Hematopoietic multipotent progenitor cell treated with erythropoietin and hydrocortisone succinate and interleukin-3 and kit ligand, for 6 days (in vitro differentiated cells): ENCODE measurements at regions not wholly inside any gene's neighbourhood (a gene's known extent, or its start where the extent isn't known, plus 50 kb on each side); places are given as distances from the start of the nearest gene placed in this dataset.

ENCODE experiments used
- DNase-seq: peaks from one replicate; pipeline ENCODE4 v3.0.0-alpha.2; 2015

GRCh38 chr21:36532769-36533467 lies 53.0 kb upstream of the CLDN14 start:
- no peak for DNase-seq

- no peak for DNase-seq
Measured at GRCh38 chr21:36533468-36533848, 53.5 kb upstream of the CLDN14 start.

- DNase-seq: no peak
Measured at GRCh38 chr21:36534656-36535055, 54.7 kb upstream of the CLDN14 start.

- no peak for DNase-seq
Measured at GRCh38 chr21:36535618-36536241, 55.8 kb upstream of the CLDN14 start.

GRCh38 chr21:36538761-36539160 lies 58.8 kb upstream of the CLDN14 start:
- DNase-seq: no peak

GRCh38 chr21:36539434-36540150 lies 59.7 kb upstream of the CLDN14 start:
- DNase-seq: no peak

- no peak for DNase-seq
Measured at GRCh38 chr21:36540700-36541099, 60.8 kb upstream of the CLDN14 start.

GRCh38 chr21:36541721-36542139 lies 61.8 kb upstream of the CLDN14 start:
- no peak for DNase-seq

- DNase-seq: no peak
Measured at GRCh38 chr21:36542312-36543101, 62.6 kb upstream of the CLDN14 start.

- DNase-seq: no peak
Measured at GRCh38 chr21:36543924-36544323, 64.0 kb upstream of the CLDN14 start.

GRCh38 chr21:36544545-36544944 lies 64.6 kb upstream of the CLDN14 start:
- no peak for DNase-seq

GRCh38 chr21:36545776-36546511 lies 66.0 kb upstream of the CLDN14 start:
- no peak for DNase-seq

- no peak for DNase-seq
Measured at GRCh38 chr21:36547464-36547863, 67.5 kb upstream of the CLDN14 start.

GRCh38 chr21:36548866-36549265 lies 68.9 kb upstream of the CLDN14 start:
- DNase-seq: no peak

- no peak for DNase-seq
Measured at GRCh38 chr21:36549470-36549869, 69.5 kb upstream of the CLDN14 start.

- DNase-seq: no peak
Measured at GRCh38 chr21:36550761-36551160, 70.8 kb upstream of the CLDN14 start.

- no peak for DNase-seq
Measured at GRCh38 chr21:36551321-36551720, 71.4 kb upstream of the CLDN14 start.

GRCh38 chr21:36551731-36552433 lies 72.0 kb upstream of the CLDN14 start:
- DNase-seq: peak; percentile 50

GRCh38 chr21:36552434-36552785 lies 72.5 kb upstream of the CLDN14 start:
- no peak for DNase-seq

- DNase-seq: no peak
Measured at GRCh38 chr21:36553406-36553805, 73.5 kb upstream of the CLDN14 start.

GRCh38 chr21:36554411-36555157 lies 74.7 kb upstream of the CLDN14 start:
- DNase-seq: no peak
